Keratinocyte (primary cell): ENCODE measurements at regions not wholly inside any gene's neighbourhood (a gene's known extent, or its start where the extent isn't known, plus 50 kb on each side); places are given as distances from the start of the nearest gene placed in this dataset.

Source experiments
- CTCF ChIP-seq, 3 experiments: IDR thresholded peaks in 1 of 3; conservative IDR thresholded peaks in 1 of 3; optimal IDR thresholded peaks in 1 of 3; 2 replicates in 2 of 3; 3 replicates in 1 of 3; pipeline versions ENCODE3 to v1.5.1; 2011; ENCODE audit warnings: low read length in 3 of 3, mild to moderate bottlenecking in 3 of 3, moderate library complexity in 2 of 3, control low read depth in 1 of 3, inconsistent platforms in 1 of 3; ENCODE audit not compliant: insufficient read depth in 2 of 3; ENCODE audit errors: extremely low read depth in 1 of 3
- EZH2 ChIP-seq: IDR thresholded peaks from one replicate; pipeline ENCODE4 v1.6.1; 2012; ENCODE audit warnings: inconsistent platforms, mild to moderate bottlenecking, low read length, moderate library complexity

GRCh38 chr5:87912419-87912818 is 356.2 kb downstream of the TMEM161B start:
- TF ChIP-seq CTCF (optimal IDR thresholded peaks at IDR 0.05 in 1 of 3, IDR thresholded peaks at IDR 0.05 in 1 of 3, conservative IDR thresholded peaks at IDR 0.05 in 1 of 3; ENCODE audit: extremely low read depth in 1 of 3, insufficient read depth in 2 of 3, low read length in 3 of 3): no peak
- no peak for TF ChIP-seq EZH2
